GM23338 (cell line): ENCODE measurements at regions not wholly inside any gene's neighbourhood (a gene's known extent, or its start where the extent isn't known, plus 50 kb on each side); places are given as distances from the start of the nearest gene placed in this dataset.

Experiments used
- ATAC-seq: fragments of 200-7000 bp; cut with Tn5 transposase; 3 replicates; pipeline ENCODE4 v1.9.1; 2020
- DNase-seq: peaks from one replicate; pipeline ENCODE4 v3.0.0-alpha.2; 2015; ENCODE audit warnings: low spot score
- H2AFZ ChIP-seq: fragments of 200-600 bp; sonication (generic); 2 replicates; pipeline ENCODE4 v1.8.0; 2016; ENCODE audit warnings: antibody characterized with exemption, mild to moderate bottlenecking, moderate library complexity
- H3F3A ChIP-seq: fragments of 200-600 bp; sonication (generic); replicated peaks from 2 replicates; pipeline ENCODE4 v1.8.0; 2017; ENCODE audit warnings: antibody characterized with exemption, mixed run types, low read depth
- H3K27ac ChIP-seq: fragments of 200-600 bp; sonication (generic); 2 replicates; pipeline ENCODE4 v1.6.1; 2016; ENCODE audit warnings: low read depth
- H3K27me3 ChIP-seq: fragments of 200-600 bp; sonication (generic); 2 replicates; pipeline ENCODE4 v1.8.0; 2016; ENCODE audit warnings: mild to moderate bottlenecking, mixed run types, moderate library complexity; ENCODE audit not compliant: insufficient read depth
- H3K36me3 ChIP-seq: fragments of 200-600 bp; sonication (generic); 2 replicates; pipeline ENCODE4 v1.8.0; 2016; ENCODE audit warnings: mild to moderate bottlenecking; ENCODE audit not compliant: insufficient read depth
- H3K4me1 ChIP-seq: fragments of 200-600 bp; sonication (generic); 2 replicates; pipeline ENCODE4 v1.8.0; 2016; ENCODE audit warnings: mild to moderate bottlenecking, moderate library complexity; ENCODE audit not compliant: insufficient read depth
- H3K4me2 ChIP-seq: fragments of 200-600 bp; sonication (generic); 2 replicates; pipeline ENCODE4 v1.7.1; 2017; ENCODE audit warnings: mixed run types
- H3K4me3 ChIP-seq: fragments of 200-600 bp; sonication (generic); 2 replicates; pipeline ENCODE4 v1.6.1; 2016; ENCODE audit warnings: mixed run types
- H3K79me2 ChIP-seq: fragments of 200-600 bp; sonication (generic); replicated peaks from 2 replicates; pipeline ENCODE4 v1.8.0; 2017; ENCODE audit warnings: mild to moderate bottlenecking; ENCODE audit not compliant: insufficient read depth
- H3K9me2 ChIP-seq: fragments of 200-600 bp; sonication (generic); 2 replicates; pipeline ENCODE4 v1.8.0; 2017; ENCODE audit not compliant: insufficient read depth
- H4K20me1 ChIP-seq: fragments of 200-600 bp; sonication (generic); replicated peaks from 2 replicates; pipeline ENCODE4 v1.8.0; 2017; ENCODE audit warnings: mild to moderate bottlenecking; ENCODE audit not compliant: insufficient read depth
- H3K27ac Mint-ChIP-seq: 2 replicates; pipeline ENCODE4 v1.8.0; 2020; ENCODE audit warnings: inconsistent platforms, mild to moderate bottlenecking, moderate library complexity, mixed read lengths
- H3K27me3 Mint-ChIP-seq: 3 replicates; pipeline ENCODE4 v1.8.0; 2022; ENCODE audit warnings: low read depth, mild to moderate bottlenecking, moderate library complexity, mixed read lengths, inconsistent platforms; ENCODE audit not compliant: insufficient read depth, poor library complexity
- H3K36me3 Mint-ChIP-seq: 3 replicates; pipeline ENCODE4 v1.8.0; 2021; ENCODE audit warnings: low read depth, mild to moderate bottlenecking, inconsistent platforms, moderate library complexity, mixed read lengths
- H3K4me1 Mint-ChIP-seq: 3 replicates; pipeline ENCODE4 v1.8.0; 2020; ENCODE audit warnings: mild to moderate bottlenecking, inconsistent platforms, mixed read lengths
- H3K4me3 Mint-ChIP-seq: 3 replicates; pipeline ENCODE4 v1.8.0; 2021; ENCODE audit warnings: moderate library complexity, mild to moderate bottlenecking, inconsistent platforms, mixed read lengths
- H3K9me3 Mint-ChIP-seq: 3 replicates; pipeline ENCODE4 v1.8.0; 2020; ENCODE audit warnings: moderate library complexity, mild to moderate bottlenecking, inconsistent platforms, mixed read lengths
- CREB1 ChIP-seq: fragments of 250-450 bp; sonication (Bioruptor Pico); IDR thresholded peaks from 2 replicates; pipeline ENCODE4 v1.5.0; 2020; ENCODE audit warnings: low read depth, mild to moderate bottlenecking, moderate library complexity
- EZH2 ChIP-seq: fragments of 200-600 bp; sonication (generic); IDR thresholded peaks from one replicate; pipeline ENCODE4 v1.8.0; 2017; ENCODE audit warnings: antibody characterized with exemption, mild to moderate bottlenecking, low read depth; ENCODE audit not compliant: unreplicated experiment
- EZH2phosphoT487 ChIP-seq: fragments of 200-600 bp; sonication (generic); IDR thresholded peaks from one replicate; pipeline ENCODE4 v1.8.1; 2018; ENCODE audit warnings: antibody characterized with exemption; ENCODE audit not compliant: unreplicated experiment
- JUNB ChIP-seq: IDR thresholded peaks from one replicate; pipeline ENCODE4 v1.6.1; 2016; ENCODE audit warnings: antibody characterized with exemption; ENCODE audit not compliant: unreplicated experiment
- NANOG ChIP-seq: IDR thresholded peaks from 2 replicates; pipeline ENCODE4 v1.6.1; 2016; ENCODE audit warnings: antibody characterized with exemption, borderline replicate concordance
- POLR2AphosphoS5 ChIP-seq: IDR thresholded peaks from 2 replicates; pipeline ENCODE4 v1.6.1; 2016; ENCODE audit warnings: antibody characterized with exemption, low read depth
- REST ChIP-seq: IDR thresholded peaks from one replicate; pipeline ENCODE4 v1.6.1; 2018; ENCODE audit warnings: antibody characterized with exemption; ENCODE audit not compliant: unreplicated experiment
- STAT1 ChIP-seq: IDR thresholded peaks from one replicate; pipeline ENCODE4 v1.6.1; 2016; ENCODE audit warnings: antibody characterized with exemption; ENCODE audit not compliant: unreplicated experiment
- ZNF114 ChIP-seq: fragments of 250-450 bp; sonication (Bioruptor Pico); IDR thresholded peaks from 2 replicates; pipeline ENCODE4 v1.5.0; 2020; ENCODE audit warnings: mild to moderate bottlenecking, moderate library complexity
- ZNF331 ChIP-seq: fragments of 250-450 bp; sonication (Bioruptor Pico); IDR thresholded peaks from 2 replicates; pipeline ENCODE4 v1.5.0; 2020; ENCODE audit warnings: low read depth, mild to moderate bottlenecking, moderate library complexity
- ZNF462 ChIP-seq: fragments of 250-450 bp; sonication (Bioruptor Pico); IDR thresholded peaks from 2 replicates; pipeline ENCODE4 v1.5.0; 2020; ENCODE audit warnings: mild to moderate bottlenecking, moderate library complexity
- TF ChIP-seq, protein P1 (sequence below): IDR thresholded peaks from 2 replicates; pipeline ENCODE4 v1.6.1; 2016; ENCODE audit warnings: antibody characterized with exemption
- TF ChIP-seq, protein P2 (sequence below), 2 experiments: fragments of 200-600 bp in 1 of 2; sonication (generic) in 1 of 2; conservative IDR thresholded peaks; 2 replicates each; pipeline versions ENCODE4 v1.5.1 to v1.6.1; 2016 to 2017; ENCODE audit warnings: antibody characterized with exemption in 2 of 2, low read depth in 2 of 2, mild to moderate bottlenecking in 2 of 2, moderate library complexity in 1 of 2

GRCh38 chr4:163606896-163607691, 112.6 kb downstream of the TMA16 start:
- H3K27me3 Mint-ChIP-seq = no peaks in the 10 kb centered on the region
- peaks cover 8% of the 10 kb centered on the region; the same call in 1 of the 2 replicates for H3K9me2 ChIP-seq
- no peak overlapping the region for H3K4me3 ChIP-seq
- H3K27ac ChIP-seq = no peak overlapping the region
- H4K20me1 ChIP-seq = no peaks in the 10 kb centered on the region
- no peaks in the 10 kb centered on the region for H3K79me2 ChIP-seq
- H3K4me1 ChIP-seq = 0 out of 2 replicates have a peak, but pooled peaks cover 5% of the 10 kb centered on the region
- no peak overlapping the region for H3K4me2 ChIP-seq
- H2AFZ ChIP-seq = no peak overlapping the region
- H3K4me1 Mint-ChIP-seq = peaks cover 9% of the 10 kb centered on the region; the same call in 2 of the 3 replicates
- H3K36me3 Mint-ChIP-seq = no peaks in the 10 kb centered on the region
- ATAC-seq = no peak
- no peak overlapping the region for H3K4me3 Mint-ChIP-seq
- H3K9me3 Mint-ChIP-seq = no peaks in the 10 kb centered on the region
- H3K36me3 ChIP-seq = no peaks in the 10 kb centered on the region
- no peak for DNase-seq
- H3F3A ChIP-seq = no peaks in the 10 kb centered on the region
- no peaks in the 10 kb centered on the region for H3K27me3 ChIP-seq
- no peak for TF ChIP-seq POLR2AphosphoS5
- TF ChIP-seq JUNB = no peak
- no peak for TF ChIP-seq EZH2phosphoT487
- TF ChIP-seq, protein P1, sequence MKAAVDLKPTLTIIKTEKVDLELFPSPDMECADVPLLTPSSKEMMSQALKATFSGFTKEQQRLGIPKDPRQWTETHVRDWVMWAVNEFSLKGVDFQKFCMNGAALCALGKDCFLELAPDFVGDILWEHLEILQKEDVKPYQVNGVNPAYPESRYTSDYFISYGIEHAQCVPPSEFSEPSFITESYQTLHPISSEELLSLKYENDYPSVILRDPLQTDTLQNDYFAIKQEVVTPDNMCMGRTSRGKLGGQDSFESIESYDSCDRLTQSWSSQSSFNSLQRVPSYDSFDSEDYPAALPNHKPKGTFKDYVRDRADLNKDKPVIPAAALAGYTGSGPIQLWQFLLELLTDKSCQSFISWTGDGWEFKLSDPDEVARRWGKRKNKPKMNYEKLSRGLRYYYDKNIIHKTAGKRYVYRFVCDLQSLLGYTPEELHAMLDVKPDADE = no peak
- TF ChIP-seq ZNF331 (CRISPR knock-in tag) = no peak
- TF ChIP-seq REST = no peak
- no peak for TF ChIP-seq EZH2
- no peak for TF ChIP-seq NANOG
- TF ChIP-seq, protein P2, sequence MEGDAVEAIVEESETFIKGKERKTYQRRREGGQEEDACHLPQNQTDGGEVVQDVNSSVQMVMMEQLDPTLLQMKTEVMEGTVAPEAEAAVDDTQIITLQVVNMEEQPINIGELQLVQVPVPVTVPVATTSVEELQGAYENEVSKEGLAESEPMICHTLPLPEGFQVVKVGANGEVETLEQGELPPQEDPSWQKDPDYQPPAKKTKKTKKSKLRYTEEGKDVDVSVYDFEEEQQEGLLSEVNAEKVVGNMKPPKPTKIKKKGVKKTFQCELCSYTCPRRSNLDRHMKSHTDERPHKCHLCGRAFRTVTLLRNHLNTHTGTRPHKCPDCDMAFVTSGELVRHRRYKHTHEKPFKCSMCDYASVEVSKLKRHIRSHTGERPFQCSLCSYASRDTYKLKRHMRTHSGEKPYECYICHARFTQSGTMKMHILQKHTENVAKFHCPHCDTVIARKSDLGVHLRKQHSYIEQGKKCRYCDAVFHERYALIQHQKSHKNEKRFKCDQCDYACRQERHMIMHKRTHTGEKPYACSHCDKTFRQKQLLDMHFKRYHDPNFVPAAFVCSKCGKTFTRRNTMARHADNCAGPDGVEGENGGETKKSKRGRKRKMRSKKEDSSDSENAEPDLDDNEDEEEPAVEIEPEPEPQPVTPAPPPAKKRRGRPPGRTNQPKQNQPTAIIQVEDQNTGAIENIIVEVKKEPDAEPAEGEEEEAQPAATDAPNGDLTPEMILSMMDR (conservative IDR thresholded peaks at IDR 0.05; ENCODE audit: low read depth in 2 of 2) = no peak
- TF ChIP-seq STAT1 = no peak
- no peak for TF ChIP-seq ZNF462 (CRISPR knock-in tag)
- TF ChIP-seq ZNF114 (CRISPR knock-in tag) = no peak
- TF ChIP-seq CREB1 = no peak
- H3K27ac Mint-ChIP-seq = no peak overlapping the region
